ENCODE measurements at regions not wholly inside any gene's neighbourhood (a gene's known extent, or its start where the extent isn't known, plus 50 kb on each side); places are given as distances from the start of the nearest gene placed in this dataset.
"Not testable (repeated sequence)": the region's sequence is repeated elsewhere in the genome, so short reads cannot be mapped to it uniquely, and the experiment has no call there.

GRCh38 chr20:47977017-47977788 is 191.9 kb upstream of the SULF2 start:
- POLR2A ChIA-PET; H3K4me3 ChIP-seq (ENCODE audit: low read depth, low read length); DNase-seq (ENCODE audit: low read depth); H3K36me3 ChIP-seq (ENCODE audit: control insufficient read depth, insufficient read depth, low read length); CTCF ChIA-PET; H3K27me3 ChIP-seq (ENCODE audit: control insufficient read depth, insufficient read depth, low read length): not testable (repeated sequence)

GRCh38 chr20:47974234-47974878 is 189.1 kb upstream of the SULF2 start:
- no peak for DNase-seq (ENCODE audit: low read depth)
- ChIA-PET POLR2A (no interaction called here), CTCF (no interaction called here)
- Histone ChIP-seq H3K27me3 (ENCODE audit: control insufficient read depth, insufficient read depth, low read length) (0 out of 2 replicates have a peak, but pooled peaks cover 2% of the 10 kb centered on the region), H3K36me3 (ENCODE audit: control insufficient read depth, insufficient read depth, low read length) (no peaks in the 10 kb centered on the region), H3K4me3 (ENCODE audit: low read depth, low read length) (no peak overlapping the region)
- no peak for TF ChIP-seq CTCF (IDR thresholded peaks at IDR 0.05; ENCODE audit: insufficient read depth, low read depth, low read length)

GRCh38 chr20:47973519-47974233 is 188.4 kb upstream of the SULF2 start:
- H3K4me3 ChIP-seq (ENCODE audit: low read depth, low read length): no peak overlapping the region
- DNase-seq (ENCODE audit: low read depth): no peak
- no peaks in the 10 kb centered on the region for H3K36me3 ChIP-seq (ENCODE audit: control insufficient read depth, insufficient read depth, low read length)
- no peak for TF ChIP-seq CTCF (IDR thresholded peaks at IDR 0.05; ENCODE audit: insufficient read depth, low read depth, low read length)
- POLR2A ChIA-PET: no interaction called here
- 0 out of 2 replicates have a peak, but pooled peaks cover 2% of the 10 kb centered on the region for H3K27me3 ChIP-seq (ENCODE audit: control insufficient read depth, insufficient read depth, low read length)
- CTCF ChIA-PET: no interaction called here

- CTCF ChIA-PET: no interaction called here
- H3K36me3 ChIP-seq (ENCODE audit: control insufficient read depth, insufficient read depth, low read length): no peaks in the 10 kb centered on the region
- H3K27me3 ChIP-seq (ENCODE audit: control insufficient read depth, insufficient read depth, low read length): 0 out of 2 replicates have a peak, but pooled peaks cover 2% of the 10 kb centered on the region
- no peak for DNase-seq (ENCODE audit: low read depth)
- no peak for TF ChIP-seq CTCF (IDR thresholded peaks at IDR 0.05; ENCODE audit: insufficient read depth, low read depth, low read length)
- H3K4me3 ChIP-seq (ENCODE audit: low read depth, low read length): no peak overlapping the region
- POLR2A ChIA-PET: no interaction called here
Measured at GRCh38 chr20:47972916-47973309, 187.6 kb upstream of the SULF2 start.

GRCh38 chr20:47972297-47972915 is 187.1 kb upstream of the SULF2 start:
- DNase-seq (ENCODE audit: low read depth); H3K36me3 ChIP-seq (ENCODE audit: control insufficient read depth, insufficient read depth, low read length); CTCF ChIA-PET; POLR2A ChIA-PET; H3K27me3 ChIP-seq (ENCODE audit: control insufficient read depth, insufficient read depth, low read length); H3K4me3 ChIP-seq (ENCODE audit: low read depth, low read length): not testable (repeated sequence)
